AG09319 (cell line): ENCODE measurements at regions not wholly inside any gene's neighbourhood (a gene's known extent, or its start where the extent isn't known, plus 50 kb on each side); places are given as distances from the start of the nearest gene placed in this dataset.

Source experiments
- DNase-seq: peaks from one replicate; pipeline ENCODE4 v3.0.0-alpha.2; 2010; ENCODE audit warnings: low read depth; ENCODE audit errors: extremely low read depth
- CTCF ChIP-seq: IDR thresholded peaks from 2 replicates; pipeline ENCODE4 v1.5.1; 2011; ENCODE audit warnings: low read depth, mild to moderate bottlenecking, inconsistent platforms, low read length, moderate library complexity

GRCh38 chr16:73887911-73888310 lies 408.7 kb upstream of the PSMD7 start:
- no peak for TF ChIP-seq CTCF
- DNase-seq, result no peak

GRCh38 chr16:73886426-73886825 lies 410.2 kb upstream of the PSMD7 start:
- no peak for TF ChIP-seq CTCF
- DNase-seq, result no peak

GRCh38 chr16:73885319-73885718 lies 411.3 kb upstream of the PSMD7 start:
- DNase-seq, result no peak
- no peak for TF ChIP-seq CTCF

- no peak for TF ChIP-seq CTCF
- no peak for DNase-seq
These were observed 412.8 kb upstream of the PSMD7 start for GRCh38 chr16:73883841-73884240.

GRCh38 chr16:73883126-73883525 lies 413.5 kb upstream of the PSMD7 start:
- no peak for DNase-seq

GRCh38 chr16:73882651-73883050 lies 414.0 kb upstream of the PSMD7 start:
- no peak for TF ChIP-seq CTCF

More at GRCh38 chr16:73883126-73883525, 413.5 kb upstream of the PSMD7 start:
- TF ChIP-seq CTCF, result no peak

GRCh38 chr16:73882033-73882432 lies 414.6 kb upstream of the PSMD7 start:
- no peak for DNase-seq
- no peak for TF ChIP-seq CTCF

More at GRCh38 chr16:73882651-73883050, 414.0 kb upstream of the PSMD7 start:
- no peak for DNase-seq

GRCh38 chr16:73879621-73880020 lies 417.0 kb upstream of the PSMD7 start:
- DNase-seq, result no peak
- no peak for TF ChIP-seq CTCF
